Hypothalamus (tissue), 51 donors: ENCODE measurements at regions not wholly inside any gene's neighbourhood (a gene's known extent, or its start where the extent isn't known, plus 50 kb on each side); places are given as distances from the start of the nearest gene placed in this dataset.
A peak's percentile ranks its signal among the peaks of the same experiment; 100 is the strongest.

Experiments used
- DNase-seq, 51 donors: peaks; one replicate each; lab custom pipeline; 2025; lab: John Stamatoyannopoulos, UW

- no peak for DNase-seq
Measured at GRCh38 chr2:133713049-133713580, 144.9 kb upstream of the NCKAP5 start.

GRCh38 chr2:133716166-133716565, 147.9 kb upstream of the NCKAP5 start:
- DNase-seq = no peak

- no peak for DNase-seq
Measured at GRCh38 chr2:133717497-133717896, 149.2 kb upstream of the NCKAP5 start.

- DNase-seq = peak in 13 of 51 donors; percentile 1 to 45 (median 12)
Measured at GRCh38 chr2:133718688-133719201, 150.5 kb upstream of the NCKAP5 start.

- no peak for DNase-seq
Measured at GRCh38 chr2:133720429-133720828, 152.2 kb upstream of the NCKAP5 start.

- DNase-seq = no peak
Measured at GRCh38 chr2:133721118-133721517, 152.9 kb upstream of the NCKAP5 start.

- no peak for DNase-seq
Measured at GRCh38 chr2:133723133-133723532, 154.9 kb upstream of the NCKAP5 start.

- DNase-seq = no peak
Measured at GRCh38 chr2:133726973-133727372, 158.7 kb upstream of the NCKAP5 start.

GRCh38 chr2:133732059-133732458, 163.8 kb upstream of the NCKAP5 start:
- DNase-seq = no peak

- no peak for DNase-seq
Measured at GRCh38 chr2:133732982-133733900, 165.0 kb upstream of the NCKAP5 start.

- DNase-seq = no peak
Measured at GRCh38 chr2:133733901-133734255, 165.6 kb upstream of the NCKAP5 start.

GRCh38 chr2:133734716-133735495, 166.6 kb upstream of the NCKAP5 start:
- DNase-seq = no peak

GRCh38 chr2:133736674-133737073, 168.4 kb upstream of the NCKAP5 start:
- DNase-seq = no peak

GRCh38 chr2:133737242-133737993, 169.2 kb upstream of the NCKAP5 start:
- no peak for DNase-seq

- DNase-seq = no peak
Measured at GRCh38 chr2:133739039-133739438, 170.8 kb upstream of the NCKAP5 start.

GRCh38 chr2:133740500-133740899, 172.2 kb upstream of the NCKAP5 start:
- DNase-seq = no peak

GRCh38 chr2:133748007-133748700, 179.9 kb upstream of the NCKAP5 start:
- no peak for DNase-seq

GRCh38 chr2:133753665-133754064, 185.4 kb upstream of the NCKAP5 start:
- no peak for DNase-seq

- no peak for DNase-seq
Measured at GRCh38 chr2:133755480-133756300, 187.4 kb upstream of the NCKAP5 start.
